GM12878 (cell line): ENCODE measurements at regions not wholly inside any gene's neighbourhood (a gene's known extent, or its start where the extent isn't known, plus 50 kb on each side); places are given as distances from the start of the nearest gene placed in this dataset.
A peak's percentile ranks its signal among the peaks of the same experiment; 100 is the strongest.

Source experiments
- E2F4 ChIP-seq: IDR thresholded peaks from 2 replicates; pipeline ENCODE4 v1.6.1; 2012; ENCODE audit warnings: low read depth, low read length, improper control_type of control experiment
- E4F1 ChIP-seq: fragments of 450-650 bp; IDR thresholded peaks from 2 replicates; pipeline ENCODE4 v1.6.1; 2018; ENCODE audit warnings: borderline replicate concordance, mild to moderate bottlenecking; ENCODE audit not compliant: partially characterized antibody
- MEF2A ChIP-seq: IDR thresholded peaks from 2 replicates; pipeline ENCODE4 v1.6.1; 2011; ENCODE audit warnings: low read depth, mild to moderate bottlenecking, low read length, moderate library complexity; ENCODE audit not compliant: insufficient read depth
- PRDM15 ChIP-seq: fragments of 450-650 bp; formaldehyde crosslinking; IDR thresholded peaks from 2 replicates; pipeline ENCODE4 v1.4.0; 2020; ENCODE audit warnings: mild to moderate bottlenecking, moderate library complexity
- RAD21 ChIP-seq: IDR thresholded peaks from 2 replicates; pipeline ENCODE4 v1.6.1; 2011; ENCODE audit warnings: mild to moderate bottlenecking, low read depth, low read length, moderate library complexity; ENCODE audit not compliant: insufficient read depth
- RUNX3 ChIP-seq: IDR thresholded peaks from 2 replicates; pipeline ENCODE4 v1.6.1; 2012; ENCODE audit warnings: low read length, inconsistent platforms
- SMARCA5 ChIP-seq: fragments of 450-650 bp; IDR thresholded peaks from 2 replicates; pipeline ENCODE4 v1.6.1; 2017; ENCODE audit warnings: mild to moderate bottlenecking
- SMC3 ChIP-seq: IDR thresholded peaks from 2 replicates; pipeline ENCODE4 v1.6.1; 2011; ENCODE audit warnings: low read length, improper control_type of control experiment, borderline replicate concordance
- STAT3 ChIP-seq: IDR thresholded peaks from 2 replicates; pipeline ENCODE4 v1.6.1; 2011; ENCODE audit warnings: low read depth, low read length, improper control_type of control experiment
- ZNF592 ChIP-seq: fragments of 450-650 bp; IDR thresholded peaks from 2 replicates; pipeline ENCODE4 v1.6.1; 2017; ENCODE audit warnings: mild to moderate bottlenecking, moderate library complexity

GRCh38 chr20:33915726-33916331, 77.9 kb upstream of the RALY start (continued):
- TF ChIP-seq E4F1 (no peak), MEF2A (no peak), ZNF592 (no peak), RAD21 (peak; percentile 21; the same call in 1 of the 2 replicates), SMARCA5 (peak; percentile 96), STAT3 (no peak), RUNX3 (no peak), SMC3 (peak; percentile 50; the same call in 1 of the 2 replicates), PRDM15 (no peak), E2F4 (no peak)
